Endothelial cell of umbilical vein (primary cell): ENCODE measurements at regions not wholly inside any gene's neighbourhood (a gene's known extent, or its start where the extent isn't known, plus 50 kb on each side); places are given as distances from the start of the nearest gene placed in this dataset.

Experiments used
- CTCF ChIP-seq, 2 donors: IDR thresholded peaks; 1 replicate in 1 of 2; 2 replicates in 1 of 2; pipeline ENCODE4 v1.5.1; 2011; ENCODE audit warnings: low read length in 2 of 2, mild to moderate bottlenecking in 2 of 2, moderate library complexity in 2 of 2, control low read depth in 1 of 2, inconsistent platforms in 1 of 2, low read depth in 1 of 2; ENCODE audit not compliant: insufficient read depth in 1 of 2; ENCODE audit errors: extremely low read depth in 1 of 2
- EZH2 ChIP-seq: IDR thresholded peaks from 2 replicates; pipeline ENCODE4 v1.6.1; 2012; ENCODE audit warnings: borderline replicate concordance, low read depth, mild to moderate bottlenecking, moderate library complexity, low read length, inconsistent platforms; ENCODE audit not compliant: severe bottlenecking
- JUN ChIP-seq: IDR thresholded peaks from 2 replicates; pipeline ENCODE4 v1.6.1; 2011; ENCODE audit warnings: borderline replicate concordance, low read depth; ENCODE audit not compliant: insufficient read length, insufficient read depth
- MAX ChIP-seq: IDR thresholded peaks from 2 replicates; pipeline ENCODE4 v1.6.1; 2011; ENCODE audit not compliant: insufficient read depth, insufficient read length
- POLR2A ChIP-seq: IDR thresholded peaks from 2 replicates; pipeline ENCODE4 v1.6.1; 2012; ENCODE audit warnings: low read depth, mild to moderate bottlenecking, control low read depth, low read length
- POLR2AphosphoS5 ChIP-seq: IDR thresholded peaks from 2 replicates; pipeline ENCODE4 v1.6.1; 2012; ENCODE audit warnings: low read depth, mild to moderate bottlenecking, control low read depth, low read length, moderate library complexity; ENCODE audit not compliant: insufficient read depth

GRCh38 chr7:138400400-138400886 lies 59.6 kb upstream of the TRIM24 start:
- TF ChIP-seq EZH2: no peak
- TF ChIP-seq CTCF (IDR thresholded peaks at IDR 0.05; ENCODE audit: extremely low read depth in 1 of 2, insufficient read depth in 1 of 2, low read depth in 1 of 2, low read length in 2 of 2): no peak
- TF ChIP-seq POLR2AphosphoS5: peak; percentile 44
- TF ChIP-seq MAX: no peak
- peak; percentile 26 for TF ChIP-seq JUN
- TF ChIP-seq POLR2A: no peak
